OCI-LY3 (cell line): ENCODE measurements at regions not wholly inside any gene's neighbourhood (a gene's known extent, or its start where the extent isn't known, plus 50 kb on each side); places are given as distances from the start of the nearest gene placed in this dataset.

Experiments used
- H2AFZ ChIP-seq: fragments of 200-600, 300-600 bp; shearing (Covaris generic); 2 replicates; pipeline ENCODE4 v1.6.0; 2014; ENCODE audit warnings: antibody characterized with exemption, low read depth, low read length
- H3K27ac ChIP-seq: fragments of 200-600, 300-600 bp; sonication (generic); 2 replicates; pipeline ENCODE4 v1.5.1; 2014; ENCODE audit warnings: mild to moderate bottlenecking, low read length, moderate library complexity, mixed read lengths
- H3K27me3 ChIP-seq: fragments of 200-600, 300-600 bp; sonication (generic); 2 replicates; pipeline ENCODE4 v1.6.1; 2014; ENCODE audit warnings: low read depth, low read length, mixed read lengths
- H3K36me3 ChIP-seq: fragments of 200-600, 300-600 bp; sonication (generic); replicated peaks from 2 replicates; pipeline ENCODE3; 2014; ENCODE audit warnings: low read depth, low read length, mixed read lengths
- H3K4me1 ChIP-seq: fragments of 300-600, 200-600 bp; sonication (generic); 2 replicates; pipeline ENCODE4 v1.6.1; 2014; ENCODE audit warnings: low read length, mixed read lengths
- H3K4me2 ChIP-seq: fragments of 200-600, 300-600 bp; sonication (generic); 2 replicates; pipeline ENCODE4 v1.6.1; 2014; ENCODE audit warnings: low read length, mixed read lengths
- H3K4me3 ChIP-seq: fragments of 300-600, 200-600 bp; sonication (generic); 2 replicates; pipeline ENCODE4 v1.5.1; 2014; ENCODE audit warnings: antibody characterized with exemption, mild to moderate bottlenecking, low read length, moderate library complexity
- H3K79me2 ChIP-seq: fragments of 300-600, 200-600 bp; shearing (Covaris generic); 2 replicates; pipeline ENCODE4 v1.6.1; 2014; ENCODE audit warnings: mild to moderate bottlenecking, low read length, mixed read lengths
- H3K9ac ChIP-seq: fragments of 300-600, 200-600 bp; shearing (Covaris generic); 2 replicates; pipeline ENCODE4 v1.6.0; 2014; ENCODE audit warnings: mild to moderate bottlenecking, low read length, moderate library complexity
- H3K9me3 ChIP-seq: fragments of 200-600, 300-600 bp; shearing (Covaris generic); 2 replicates; pipeline ENCODE4 v1.6.1; 2014; ENCODE audit warnings: low read length, mixed read lengths; ENCODE audit not compliant: insufficient read depth
- H4K20me1 ChIP-seq: fragments of 200-600, 300-600 bp; sonication (generic); 2 replicates; pipeline ENCODE4 v1.6.1; 2016; ENCODE audit warnings: low read length, mixed read lengths; ENCODE audit not compliant: insufficient read depth
- CTCF ChIP-seq: fragments of 200-600, 300-600 bp; sonication (generic); IDR thresholded peaks from 2 replicates; pipeline ENCODE4 v1.5.1; 2014; ENCODE audit warnings: antibody characterized with exemption, low read length, low read depth
- EZH2phosphoT487 ChIP-seq: fragments of 200-600 bp; shearing (Covaris generic); IDR thresholded peaks from 2 replicates; pipeline ENCODE4 v1.6.1; 2018; ENCODE audit warnings: antibody characterized with exemption, mixed run types, low read depth

GRCh38 chr2:67888351-67889005 is 174.3 kb downstream of the C1D start:
- peaks cover 6% of the 10 kb centered on the region; the same call in 1 of the 2 replicates for H3K27me3 ChIP-seq
- no peaks in the 10 kb centered on the region for H4K20me1 ChIP-seq
- H3K9me3 ChIP-seq = no peaks in the 10 kb centered on the region
- no peak overlapping the region for H3K9ac ChIP-seq
- no peaks in the 10 kb centered on the region for H3K79me2 ChIP-seq
- H3K36me3 ChIP-seq = no peaks in the 10 kb centered on the region
- no peak overlapping the region for H3K27ac ChIP-seq
- H3K4me2 ChIP-seq = no peak overlapping the region
- H3K4me1 ChIP-seq = no peaks in the 10 kb centered on the region
- H2AFZ ChIP-seq = no peak overlapping the region
- TF ChIP-seq EZH2phosphoT487 = no peak
- TF ChIP-seq CTCF = no peak
- no peak overlapping the region for H3K4me3 ChIP-seq

- TF ChIP-seq EZH2phosphoT487 (no peak), CTCF (no peak)
- H3K4me3 ChIP-seq = no peak overlapping the region
- H3K4me2 ChIP-seq = no peak overlapping the region
- no peaks in the 10 kb centered on the region for H3K79me2 ChIP-seq
- no peaks in the 10 kb centered on the region for H3K4me1 ChIP-seq
- no peak overlapping the region for H3K9ac ChIP-seq
- no peaks in the 10 kb centered on the region for H3K36me3 ChIP-seq
- no peak overlapping the region for H3K27ac ChIP-seq
- H4K20me1 ChIP-seq = no peaks in the 10 kb centered on the region
- no peak overlapping the region for H2AFZ ChIP-seq
- peaks cover 1% of the 10 kb centered on the region; the same call in 1 of the 2 replicates for H3K27me3 ChIP-seq
- no peaks in the 10 kb centered on the region for H3K9me3 ChIP-seq
Measured at GRCh38 chr2:67889056-67889455, 173.7 kb downstream of the C1D start.

- Histone ChIP-seq H3K27ac (no peak overlapping the region), H3K36me3 (no peaks in the 10 kb centered on the region), H3K27me3 (no peaks in the 10 kb centered on the region), H4K20me1 (no peaks in the 10 kb centered on the region), H3K4me2 (no peak overlapping the region), H3K79me2 (no peaks in the 10 kb centered on the region), H3K4me3 (no peak overlapping the region), H3K4me1 (no peaks in the 10 kb centered on the region), H2AFZ (no peak overlapping the region), H3K9ac (no peak overlapping the region), H3K9me3 (no peaks in the 10 kb centered on the region)
- TF ChIP-seq EZH2phosphoT487 = no peak
- TF ChIP-seq CTCF = no peak
Measured at GRCh38 chr2:67891642-67892041, 171.2 kb downstream of the C1D start.

- Histone ChIP-seq H2AFZ (no peak overlapping the region), H3K4me2 (no peak overlapping the region)
- TF ChIP-seq CTCF (no peak), EZH2phosphoT487 (no peak)
Measured at GRCh38 chr2:67892339-67892846, 170.4 kb downstream of the C1D start.

More at GRCh38 chr2:67892339-67892846, 170.4 kb downstream of the C1D start:
- no peak overlapping the region for H3K27ac ChIP-seq
- H3K4me3 ChIP-seq = no peak overlapping the region
- no peaks in the 10 kb centered on the region for H3K4me1 ChIP-seq
- no peaks in the 10 kb centered on the region for H3K9me3 ChIP-seq
- no peaks in the 10 kb centered on the region for H4K20me1 ChIP-seq
- no peaks in the 10 kb centered on the region for H3K79me2 ChIP-seq
- H3K36me3 ChIP-seq = no peaks in the 10 kb centered on the region
- H3K27me3 ChIP-seq = no peaks in the 10 kb centered on the region
- H3K9ac ChIP-seq = no peak overlapping the region
